Osteoblast (primary cell): ENCODE measurements at regions not wholly inside any gene's neighbourhood (a gene's known extent, or its start where the extent isn't known, plus 50 kb on each side); places are given as distances from the start of the nearest gene placed in this dataset.

Source experiments
- DNase-seq: peaks from one replicate; pipeline ENCODE4 v3.0.0; 2011; ENCODE audit warnings: low spot score, mixed read lengths; ENCODE audit not compliant: insufficient read length; ENCODE audit errors: missing footprints
- H2AFZ ChIP-seq: 2 replicates; pipeline ENCODE4 v1.6.0; 2011; ENCODE audit warnings: mild to moderate bottlenecking, low read length
- H3K27ac ChIP-seq: 2 replicates; pipeline ENCODE4 v1.5.1; 2011; ENCODE audit warnings: mild to moderate bottlenecking, low read depth, low read length, moderate library complexity
- H3K27me3 ChIP-seq: 2 replicates; pipeline ENCODE4 v1.6.0; 2012; ENCODE audit warnings: mild to moderate bottlenecking, control low read depth, inconsistent platforms, low read length, moderate library complexity; ENCODE audit not compliant: insufficient read depth
- H3K36me3 ChIP-seq: 2 replicates; pipeline ENCODE4 v1.5.1; 2011; ENCODE audit warnings: mild to moderate bottlenecking, low read length, control low read depth, moderate library complexity; ENCODE audit not compliant: insufficient read depth
- H3K4me1 ChIP-seq: 2 replicates; pipeline ENCODE4 v1.5.1; 2011; ENCODE audit warnings: mild to moderate bottlenecking, low read length, control low read depth, moderate library complexity; ENCODE audit not compliant: insufficient read depth
- H3K4me2 ChIP-seq: 2 replicates; pipeline ENCODE4 v1.6.0; 2011; ENCODE audit warnings: mild to moderate bottlenecking, low read length; ENCODE audit not compliant: insufficient read depth
- H3K4me3 ChIP-seq: fragments of 200-600 bp; sonication (generic); 3 replicates; pipeline ENCODE4 v1.5.1; 2012; ENCODE audit warnings: mild to moderate bottlenecking, low read length, inconsistent platforms; ENCODE audit not compliant: insufficient read depth
- H3K79me2 ChIP-seq: 2 replicates; pipeline ENCODE4 v1.6.0; 2012; ENCODE audit warnings: mild to moderate bottlenecking, low read length, control low read depth, inconsistent platforms; ENCODE audit not compliant: insufficient read depth
- H3K9me3 ChIP-seq: 2 replicates; pipeline ENCODE4 v1.5.1; 2011; ENCODE audit warnings: low read depth, low read length, control low read depth
- H4K20me1 ChIP-seq: 2 replicates; pipeline ENCODE4 v1.6.0; 2012; ENCODE audit warnings: mild to moderate bottlenecking, low read length, control low read depth; ENCODE audit not compliant: insufficient read depth
- CTCF ChIP-seq: IDR thresholded peaks from 2 replicates; pipeline ENCODE4 v1.5.1; 2011; ENCODE audit warnings: mild to moderate bottlenecking, low read depth, low read length, moderate library complexity; ENCODE audit errors: extremely low read depth

DNA sequence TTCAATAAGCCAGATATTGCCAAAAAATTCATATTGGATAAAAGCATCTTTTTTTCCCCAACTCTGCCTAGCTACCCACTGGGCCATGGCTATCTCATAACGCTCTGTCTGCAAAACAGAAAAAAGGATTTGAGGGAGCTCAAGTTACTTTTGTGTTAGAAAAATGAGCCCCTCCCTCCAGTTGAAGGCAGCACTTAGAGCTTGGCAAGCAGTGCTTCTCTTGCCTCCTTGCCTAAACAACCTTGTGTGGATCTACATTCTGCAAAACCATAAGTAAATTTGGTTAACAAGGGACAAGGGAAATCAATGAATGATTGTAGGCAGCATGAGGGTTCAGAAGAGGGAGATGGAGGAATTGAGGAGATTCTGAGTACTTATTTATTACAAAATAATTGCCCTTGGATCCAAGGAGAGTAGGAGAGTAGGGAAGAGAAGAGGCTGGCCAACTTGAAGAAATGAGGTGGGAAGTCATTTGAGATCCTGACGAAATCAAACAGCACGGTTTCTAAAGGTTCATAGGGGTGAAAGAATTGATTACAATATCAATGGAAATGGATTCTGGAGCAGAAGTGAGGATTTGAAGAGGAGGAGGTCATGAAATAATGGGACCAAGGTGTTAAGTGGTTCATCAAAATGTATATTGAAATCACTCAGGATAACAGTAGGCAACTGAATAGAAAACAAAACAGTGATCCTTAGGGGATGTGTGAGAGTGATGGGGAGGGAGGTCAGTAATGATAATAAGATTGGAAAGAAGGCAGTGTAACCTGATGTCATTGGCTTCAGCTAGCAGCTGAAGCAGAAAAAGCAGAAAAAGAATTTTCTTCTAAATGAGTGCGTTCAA, 434.8 kb upstream of the IGFBP7 start:
- no peak overlapping the region for H3K4me3 ChIP-seq
- no peaks in the 10 kb centered on the region for H4K20me1 ChIP-seq
- no peak for DNase-seq
- no peak overlapping the region for H3K4me2 ChIP-seq
- no peaks in the 10 kb centered on the region for H3K79me2 ChIP-seq
- H3K27ac ChIP-seq: no peak overlapping the region
- TF ChIP-seq CTCF: no peak
- H3K27me3 ChIP-seq: no peaks in the 10 kb centered on the region
- H2AFZ ChIP-seq: no peak overlapping the region
- no peaks in the 10 kb centered on the region for H3K9me3 ChIP-seq
- no peaks in the 10 kb centered on the region for H3K4me1 ChIP-seq
- H3K36me3 ChIP-seq: no peaks in the 10 kb centered on the region

GRCh38 chr4:57504797-57505530, 394.8 kb upstream of the IGFBP7 start:
- DNase-seq: no peak
- no peak for TF ChIP-seq CTCF
- no peak overlapping the region for H3K4me3 ChIP-seq

DNA sequence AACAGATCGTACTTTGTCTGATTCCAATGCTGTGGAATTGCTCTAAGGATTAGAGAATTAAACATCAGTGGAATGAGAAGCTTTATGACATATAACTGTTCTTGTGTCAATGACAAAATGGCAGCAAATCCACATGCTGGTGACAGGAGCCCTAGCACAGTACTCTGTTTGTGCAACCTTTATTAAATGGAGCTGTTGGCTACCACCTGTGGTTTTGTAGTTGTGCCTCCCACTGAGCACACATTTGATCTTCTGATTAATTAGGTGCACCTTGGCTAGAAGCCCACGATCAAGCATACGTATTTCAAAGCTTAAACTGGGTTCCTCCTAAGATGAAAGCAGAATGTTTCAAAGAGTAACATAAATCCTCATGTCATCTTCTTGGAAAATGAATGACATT, 394.0 kb upstream of the IGFBP7 start:
- Histone ChIP-seq H3K27me3 (no peaks in the 10 kb centered on the region), H3K27ac (no peak overlapping the region), H3K36me3 (no peaks in the 10 kb centered on the region)

More at GRCh38 chr4:57504797-57505530, 394.8 kb upstream of the IGFBP7 start:
- Histone ChIP-seq H3K27me3 (no peaks in the 10 kb centered on the region), H3K79me2 (no peaks in the 10 kb centered on the region), H3K27ac (no peak overlapping the region), H4K20me1 (no peaks in the 10 kb centered on the region), H3K36me3 (no peaks in the 10 kb centered on the region), H2AFZ (no peak overlapping the region), H3K4me1 (no peaks in the 10 kb centered on the region), H3K4me2 (no peak overlapping the region), H3K9me3 (no peaks in the 10 kb centered on the region)

More for the DNA sequence above, 394.0 kb upstream of the IGFBP7 start:
- TF ChIP-seq CTCF: no peak
- H4K20me1 ChIP-seq: no peaks in the 10 kb centered on the region
- no peaks in the 10 kb centered on the region for H3K4me1 ChIP-seq
- H3K4me3 ChIP-seq: no peak overlapping the region
- H3K4me2 ChIP-seq: no peak overlapping the region
- H2AFZ ChIP-seq: no peak overlapping the region
- H3K79me2 ChIP-seq: no peaks in the 10 kb centered on the region
- H3K9me3 ChIP-seq: no peaks in the 10 kb centered on the region
- DNase-seq: no peak
